SH-SY5Y (cell line): ENCODE measurements at regions not wholly inside any gene's neighbourhood (a gene's known extent, or its start where the extent isn't known, plus 50 kb on each side); places are given as distances from the start of the nearest gene placed in this dataset.

Experiments
- GATA2 ChIP-seq: IDR thresholded peaks from 2 replicates; pipeline ENCODE4 v1.6.1; 2011; ENCODE audit warnings: mild to moderate bottlenecking, low read depth, low read length
- GATA3 ChIP-seq: IDR thresholded peaks from 2 replicates; pipeline ENCODE4 v1.6.1; 2011; ENCODE audit warnings: low read depth, mild to moderate bottlenecking, low read length, moderate library complexity

DNA sequence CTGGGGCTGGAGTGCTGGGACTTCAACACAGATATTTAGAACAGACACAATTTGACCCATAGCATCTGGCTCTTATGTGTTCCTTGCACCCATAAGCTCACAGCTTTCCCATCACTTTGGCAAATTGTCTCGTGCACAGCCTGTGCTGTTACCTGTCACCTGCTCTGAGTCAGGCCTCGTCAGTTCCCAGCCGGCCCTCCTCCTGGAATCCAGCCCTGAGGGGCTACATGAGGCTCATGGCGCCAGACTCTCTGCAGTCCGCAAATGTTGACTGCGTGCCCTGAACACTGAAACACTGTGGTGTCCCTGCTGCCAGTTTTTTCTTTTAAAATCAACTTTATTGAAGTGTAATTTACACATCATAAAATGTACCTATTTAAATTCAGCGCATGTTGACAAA lies 65.4 kb upstream of the BZW1 start:
- TF ChIP-seq GATA2 (no peak), GATA3 (no peak)
